AG09309 (cell line): ENCODE measurements at regions not wholly inside any gene's neighbourhood (a gene's known extent, or its start where the extent isn't known, plus 50 kb on each side); places are given as distances from the start of the nearest gene placed in this dataset.

Experiments used
- DNase-seq: peaks from one replicate; pipeline ENCODE4 v3.0.0-alpha.2; 2010; ENCODE audit warnings: low read depth
- H3K4me3 ChIP-seq: 2 replicates; pipeline ENCODE4 v1.5.1; 2011; ENCODE audit warnings: mild to moderate bottlenecking, low read depth, low read length, moderate library complexity; ENCODE audit not compliant: control insufficient read depth
- CTCF ChIP-seq: IDR thresholded peaks from 2 replicates; pipeline ENCODE4 v1.5.1; 2011; ENCODE audit warnings: mild to moderate bottlenecking, low read depth, low read length, inconsistent platforms; ENCODE audit not compliant: insufficient read depth, control insufficient read depth; ENCODE audit errors: missing control alignments

GRCh38 chr10:2099321-2099720 is 362.0 kb upstream of the ADARB2 start:
- no peak for DNase-seq
- no peak overlapping the region for H3K4me3 ChIP-seq
- no peak for TF ChIP-seq CTCF

GRCh38 chr10:2097937-2098336 is 360.6 kb upstream of the ADARB2 start:
- H3K4me3 ChIP-seq, result no peak overlapping the region
- no peak for DNase-seq
- TF ChIP-seq CTCF, result no peak

- no peak for DNase-seq
- no peak for TF ChIP-seq CTCF
- H3K4me3 ChIP-seq, result no peak overlapping the region
These were observed 356.8 kb upstream of the ADARB2 start for GRCh38 chr10:2094171-2094570.

- TF ChIP-seq CTCF, result no peak
- H3K4me3 ChIP-seq, result no peak overlapping the region
- DNase-seq, result no peak
These were observed 346.3 kb upstream of the ADARB2 start for GRCh38 chr10:2083591-2083990.

GRCh38 chr10:2081501-2081900 is 344.2 kb upstream of the ADARB2 start:
- TF ChIP-seq CTCF, result no peak
- no peak for DNase-seq
- H3K4me3 ChIP-seq, result no peak overlapping the region

GRCh38 chr10:2079603-2080078 is 342.3 kb upstream of the ADARB2 start:
- H3K4me3 ChIP-seq, result no peak overlapping the region
- no peak for DNase-seq
- no peak for TF ChIP-seq CTCF

- DNase-seq, result no peak
- no peak overlapping the region for H3K4me3 ChIP-seq
- no peak for TF ChIP-seq CTCF
These were observed 339.9 kb upstream of the ADARB2 start for GRCh38 chr10:2077231-2077630.
